Common myeloid progenitor, CD34-positive (primary cell): ENCODE measurements at regions not wholly inside any gene's neighbourhood (a gene's known extent, or its start where the extent isn't known, plus 50 kb on each side); places are given as distances from the start of the nearest gene placed in this dataset.

Experiments
- CTCF ChIA-PET: fragments of 350-600 bp; sonication (Branson Sonifier 250); formaldehyde crosslinking; loops from one replicate; lab custom pipeline; 2021; ENCODE audit warnings: antibody characterized with exemption; lab: Charles Lee
- POLR2A ChIA-PET: fragments of 350-600 bp; sonication (Branson Sonifier 250); formaldehyde crosslinking; loops from one replicate; lab custom pipeline; 2021; ENCODE audit warnings: antibody characterized with exemption; lab: Charles Lee
- DNase-seq, 3 donors: peaks; one replicate each; pipeline versions ENCODE4 v3.0.0 to v3.0.0-alpha.2; 2013
- H3K27ac ChIP-seq, 2 experiments: 1 replicate in 1 of 2; 2 replicates in 1 of 2; pipeline ENCODE4 v1.7.0; 2013; ENCODE audit warnings: inconsistent platforms in 2 of 2, low read length in 2 of 2, mild to moderate bottlenecking in 2 of 2, low read depth in 1 of 2, moderate library complexity in 1 of 2; ENCODE audit not compliant: severe bottlenecking in 2 of 2, insufficient read depth in 1 of 2, poor library complexity in 1 of 2
- H3K27me3 ChIP-seq, 5 experiments: replicated peaks in 2 of 5; 1 replicate in 3 of 5; 2 replicates in 2 of 5; pipeline versions ENCODE4 v1.6.1 to v1.7.0; 2013; ENCODE audit warnings: low read length in 4 of 5, mild to moderate bottlenecking in 2 of 5, moderate library complexity in 2 of 5, inconsistent platforms in 1 of 5; ENCODE audit not compliant: insufficient read depth in 5 of 5, control insufficient read depth in 4 of 5
- H3K36me3 ChIP-seq, 4 experiments: 1 replicate in 2 of 4; 2 replicates in 2 of 4; pipeline versions ENCODE4 v1.6.1 to v1.7.0; 2013; ENCODE audit warnings: low read length in 3 of 4, control low read depth in 1 of 4, mild to moderate bottlenecking in 1 of 4; ENCODE audit not compliant: control insufficient read depth in 4 of 4, insufficient read depth in 4 of 4
- H3K4me1 ChIP-seq, 4 experiments: 1 replicate in 3 of 4; 2 replicates in 1 of 4; pipeline versions ENCODE4 v1.6.1 to v1.7.1; 2013; ENCODE audit warnings: low read length in 3 of 4, mild to moderate bottlenecking in 3 of 4, control low read depth in 1 of 4, inconsistent platforms in 1 of 4, moderate library complexity in 1 of 4; ENCODE audit not compliant: control insufficient read depth in 4 of 4, insufficient read depth in 4 of 4; ENCODE audit errors: control extremely low read depth in 1 of 4
- H3K4me3 ChIP-seq, 7 experiments: 1 replicate in 4 of 7; 2 replicates in 3 of 7; pipeline versions ENCODE4 v1.5.1 to v1.7.0; 2013; ENCODE audit warnings: mild to moderate bottlenecking in 7 of 7, low read length in 6 of 7, moderate library complexity in 6 of 7, inconsistent platforms in 2 of 7, low read depth in 2 of 7, control low read depth in 1 of 7; ENCODE audit not compliant: insufficient read depth in 4 of 7, control insufficient read depth in 1 of 7; ENCODE audit errors: extremely low read depth in 1 of 7
- H3K9me3 ChIP-seq, 5 experiments: 1 replicate in 4 of 5; 2 replicates in 1 of 5; pipeline versions ENCODE4 v1.6.1 to v1.7.1; 2013; ENCODE audit warnings: low read length in 4 of 5, mild to moderate bottlenecking in 2 of 5, inconsistent platforms in 1 of 5, low read depth in 1 of 5, moderate library complexity in 1 of 5; ENCODE audit not compliant: control insufficient read depth in 4 of 5, insufficient read depth in 2 of 5; ENCODE audit errors: control extremely low read depth in 1 of 5
- WGBS: methylation state at CpG from one replicate; pipeline ENCODE4 v1.1.5; 2013; ENCODE audit not compliant: insufficient coverage; 5-methylcytosine and 5-hydroxymethylcytosine counted together

- ChIA-PET POLR2A (no interaction called here), CTCF (no interaction called here)
- H3K36me3 ChIP-seq: no peaks in the 10 kb centered on the region
- no peak for DNase-seq
- H3K27ac ChIP-seq: no peak overlapping the region
- no peaks in the 10 kb centered on the region for H3K9me3 ChIP-seq
- 93% methylated on average over 5 of the region's 6 CpGs for WGBS
- no peaks in the 10 kb centered on the region for H3K4me1 ChIP-seq
- no peaks in the 10 kb centered on the region for H3K27me3 ChIP-seq
- H3K4me3 ChIP-seq: no peak overlapping the region
Observed at GRCh38 chrX:149370097-149370496, 135.0 kb downstream of the IDS start.

- POLR2A ChIA-PET: no interaction called here
- H3K27me3 ChIP-seq: no peaks in the 10 kb centered on the region
- H3K4me1 ChIP-seq: peaks cover 0 to 3% (median under 1%) of the 10 kb centered on the region in 4 experiments
- H3K27ac ChIP-seq: no peak overlapping the region
- H3K4me3 ChIP-seq: no peak overlapping the region
- DNase-seq: no peak
- CTCF ChIA-PET: no interaction called here
- H3K36me3 ChIP-seq: no peaks in the 10 kb centered on the region
- no peaks in the 10 kb centered on the region for H3K9me3 ChIP-seq
Observed at GRCh38 chrX:149365552-149365951, 139.6 kb downstream of the IDS start.

- POLR2A ChIA-PET: no interaction called here
- H3K36me3 ChIP-seq: no peaks in the 10 kb centered on the region
- peaks cover 0 to 3% (median under 1%) of the 10 kb centered on the region in 4 experiments for H3K4me1 ChIP-seq
- CTCF ChIA-PET: no interaction called here
- no CpG with 5 or more reads among the region's 1 CpG for WGBS
- no peaks in the 10 kb centered on the region for H3K27me3 ChIP-seq
- DNase-seq: no peak
- no peak overlapping the region for H3K27ac ChIP-seq
- no peaks in the 10 kb centered on the region for H3K9me3 ChIP-seq
- no peak overlapping the region for H3K4me3 ChIP-seq
Observed at GRCh38 chrX:149365061-149365460, 140.0 kb downstream of the IDS start.

GRCh38 chrX:149363965-149364364 is 141.1 kb downstream of the IDS start:
- WGBS: 27% methylated on average over 2 of the region's 2 CpGs
- DNase-seq: peak in 1 of 3 donors; percentile 2
- Histone ChIP-seq H3K36me3 (no peaks in the 10 kb centered on the region), H3K4me1 (peaks cover 0 to 3% (median under 1%) of the 10 kb centered on the region in 4 experiments), H3K9me3 (no peaks in the 10 kb centered on the region), H3K27me3 (no peaks in the 10 kb centered on the region), H3K27ac (no peak overlapping the region), H3K4me3 (no peak overlapping the region)
- POLR2A ChIA-PET: no interaction called here
- CTCF ChIA-PET: no interaction called here

GRCh38 chrX:149346306-149346705 is 158.8 kb downstream of the IDS start:
- Histone ChIP-seq H3K4me1 (no peaks in the 10 kb centered on the region), H3K36me3 (no peaks in the 10 kb centered on the region), H3K27ac (no peak overlapping the region), H3K4me3 (no peak overlapping the region), H3K9me3 (no peaks in the 10 kb centered on the region), H3K27me3 (no peaks in the 10 kb centered on the region)
- WGBS: 100% methylated on average over 1 of the region's 3 CpGs
- DNase-seq: no peak
- ChIA-PET POLR2A (no interaction called here), CTCF (no interaction called here)

- Histone ChIP-seq H3K9me3 (no peaks in the 10 kb centered on the region), H3K4me3 (no peak overlapping the region), H3K27me3 (no peaks in the 10 kb centered on the region), H3K36me3 (no peaks in the 10 kb centered on the region), H3K4me1 (no peaks in the 10 kb centered on the region), H3K27ac (no peak overlapping the region)
- DNase-seq: no peak
- POLR2A ChIA-PET: no interaction called here
- CTCF ChIA-PET: no interaction called here
- WGBS: 60% methylated on average over 1 of the region's 2 CpGs
Observed at GRCh38 chrX:149322316-149322715, 182.8 kb downstream of the IDS start.

- Histone ChIP-seq H3K4me1 (no peaks in the 10 kb centered on the region), H3K27ac (no peak overlapping the region), H3K4me3 (no peak overlapping the region), H3K36me3 (no peaks in the 10 kb centered on the region), H3K9me3 (no peaks in the 10 kb centered on the region), H3K27me3 (peaks cover 0 to 5% (median 0%) of the 10 kb centered on the region in 5 experiments)
- DNase-seq: no peak
- ChIA-PET POLR2A (no interaction called here), CTCF (no interaction called here)
- 78% methylated on average over 6 of the region's 11 CpGs for WGBS
Observed at GRCh38 chrX:149313871-149314371, 191.2 kb downstream of the IDS start.
